Endothelial cell of umbilical vein (primary cell): ENCODE measurements at regions not wholly inside any gene's neighbourhood (a gene's known extent, or its start where the extent isn't known, plus 50 kb on each side); places are given as distances from the start of the nearest gene placed in this dataset.

Experiments used
- BruUV-seq: library from RNA; stranded (reverse); fragments of 400-500 nt; replicated peaks from 2 replicates; lab custom pipeline; 2021; lab: Mats Ljungman, UMichigan
- CTCF ChIA-PET: fragments of 300-600, 350-600 bp; sonication (Branson Sonifier 250); formaldehyde crosslinking; loops from one replicate; lab custom pipeline; 2021; ENCODE audit warnings: antibody characterized with exemption, inconsistent platforms; lab: Charles Lee
- POLR2A ChIA-PET: fragments of 300-600, 350-600 bp; sonication (Branson Sonifier 250); formaldehyde crosslinking; loops from one replicate; lab custom pipeline; 2021; ENCODE audit warnings: antibody characterized with exemption, inconsistent platforms; lab: Charles Lee
- DNase-seq: peaks from one replicate; pipeline ENCODE4 v3.0.0-alpha.2; 2011; ENCODE audit warnings: low read depth, low spot score
- FAIRE-seq: peaks from 2 replicates; lab custom pipeline; 2011; peaks lifted over from hg19 to GRCh38; lab: Jason Lieb, UNC
- H2AFZ ChIP-seq: 2 replicates; pipeline ENCODE4 v1.6.0; 2012; ENCODE audit warnings: low read depth, low read length, control low read depth, inconsistent platforms
- H3K27ac ChIP-seq: 2 replicates; pipeline ENCODE4 v1.5.1; 2011; ENCODE audit warnings: low read depth, mild to moderate bottlenecking, control low read depth, low read length, moderate library complexity; ENCODE audit not compliant: insufficient read depth
- H3K27me3 ChIP-seq, 2 experiments: 2 replicates each; pipeline versions ENCODE4 v1.6.0 to v1.6.1; 2011; ENCODE audit warnings: low read length in 2 of 2, mixed read lengths in 1 of 2; ENCODE audit not compliant: control insufficient read depth in 2 of 2, insufficient read depth in 2 of 2
- H3K36me3 ChIP-seq, 2 experiments: 2 replicates in 1 of 2; 3 replicates in 1 of 2; pipeline ENCODE4 v1.5.1; 2011; ENCODE audit warnings: low read length in 2 of 2, mild to moderate bottlenecking in 1 of 2, moderate library complexity in 1 of 2; ENCODE audit not compliant: control insufficient read depth in 2 of 2, insufficient read depth in 2 of 2; ENCODE audit errors: extremely low read depth in 1 of 2
- H3K4me1 ChIP-seq: 3 replicates; pipeline ENCODE4 v1.5.1; 2011; ENCODE audit warnings: mild to moderate bottlenecking, low read length; ENCODE audit not compliant: control insufficient read depth, insufficient read depth; ENCODE audit errors: extremely low read depth
- H3K4me2 ChIP-seq: 2 replicates; pipeline ENCODE4 v1.6.1; 2011; ENCODE audit warnings: low read length, control low read depth, mixed read lengths; ENCODE audit not compliant: insufficient read depth
- H3K4me3 ChIP-seq, 3 experiments: fragments of 200-600 bp in 1 of 3; sonication (generic), shearing (Covaris generic) in 1 of 3; replicated peaks in 1 of 3; 2 replicates each; pipeline ENCODE4 v1.5.1; 2011 to 2016; ENCODE audit warnings: control low read depth in 3 of 3, low read length in 3 of 3, mild to moderate bottlenecking in 2 of 3, inconsistent platforms in 1 of 3, low read depth in 1 of 3, moderate library complexity in 1 of 3; ENCODE audit not compliant: insufficient read depth in 1 of 3
- H3K79me2 ChIP-seq: 2 replicates; pipeline ENCODE4 v1.6.0; 2012; ENCODE audit warnings: low read length, inconsistent platforms; ENCODE audit not compliant: control insufficient read depth, insufficient read depth
- H3K9ac ChIP-seq: replicated peaks from 2 replicates; pipeline ENCODE3; 2011; ENCODE audit warnings: low read length, control low read depth; ENCODE audit not compliant: insufficient read depth; ENCODE audit errors: extremely low read depth
- H3K9me1 ChIP-seq: replicated peaks from 3 replicates; pipeline ENCODE4 v1.6.0; 2011; ENCODE audit warnings: mild to moderate bottlenecking, low read length; ENCODE audit not compliant: control insufficient read depth, insufficient read depth; ENCODE audit errors: extremely low read depth
- H3K9me3 ChIP-seq: replicated peaks from 2 replicates; pipeline ENCODE4 v1.5.1; 2012; ENCODE audit warnings: low read length, inconsistent platforms; ENCODE audit not compliant: control insufficient read depth, insufficient read depth
- H4K20me1 ChIP-seq: replicated peaks from 2 replicates; pipeline ENCODE3; 2011; ENCODE audit warnings: mild to moderate bottlenecking, low read length; ENCODE audit not compliant: control insufficient read depth, insufficient read depth; ENCODE audit errors: extremely low read depth
- EZH2 ChIP-seq: IDR thresholded peaks from 2 replicates; pipeline ENCODE4 v1.6.1; 2012; ENCODE audit warnings: borderline replicate concordance, low read depth, mild to moderate bottlenecking, moderate library complexity, low read length, inconsistent platforms; ENCODE audit not compliant: severe bottlenecking
- FOS ChIP-seq: IDR thresholded peaks from 2 replicates; pipeline ENCODE4 v1.6.1; 2011; ENCODE audit warnings: mild to moderate bottlenecking, low read length, moderate library complexity, borderline replicate concordance; ENCODE audit not compliant: insufficient read depth
- GATA2 ChIP-seq: IDR thresholded peaks from 2 replicates; pipeline ENCODE4 v1.7.0; 2011; ENCODE audit warnings: low read depth, mild to moderate bottlenecking, moderate library complexity, mixed read lengths, low read length; ENCODE audit not compliant: insufficient read length, insufficient read depth
- JUN ChIP-seq: IDR thresholded peaks from 2 replicates; pipeline ENCODE4 v1.6.1; 2011; ENCODE audit warnings: borderline replicate concordance, low read depth; ENCODE audit not compliant: insufficient read length, insufficient read depth
- MYC ChIP-seq: IDR thresholded peaks from one replicate; pipeline ENCODE4 v1.6.1; 2011; ENCODE audit warnings: mild to moderate bottlenecking, low read depth, low read length
- POLR2A ChIP-seq: IDR thresholded peaks from 2 replicates; pipeline ENCODE4 v1.6.1; 2012; ENCODE audit warnings: low read depth, mild to moderate bottlenecking, control low read depth, low read length
- POLR2AphosphoS5 ChIP-seq: IDR thresholded peaks from 2 replicates; pipeline ENCODE4 v1.6.1; 2012; ENCODE audit warnings: low read depth, mild to moderate bottlenecking, control low read depth, low read length, moderate library complexity; ENCODE audit not compliant: insufficient read depth
- dilution Hi-C: fragments of 300-500 bp; cut with MboI; formaldehyde crosslinking; loops from one replicate; pipeline ENCODE4 v1.15.0; 2019; ENCODE audit warnings: low sequenced_read_pairs; ENCODE audit not compliant: extremely low pct_ligation_motif_present
- intact Hi-C: fragments of 100-400 bp; cut with micrococcal nuclease; formaldehyde crosslinking; loops from one replicate; pipeline ENCODE4 v1.10.0; 2022
- TF ChIP-seq, protein P1 (sequence below): IDR thresholded peaks from 2 replicates; pipeline ENCODE4 v1.6.1; 2011; ENCODE audit not compliant: insufficient read depth, insufficient read length
- TF ChIP-seq, protein P2 (sequence below), 2 donors: IDR thresholded peaks; 1 replicate in 1 of 2; 2 replicates in 1 of 2; pipeline ENCODE4 v1.5.1; 2011; ENCODE audit warnings: low read length in 2 of 2, mild to moderate bottlenecking in 2 of 2, moderate library complexity in 2 of 2, control low read depth in 1 of 2, inconsistent platforms in 1 of 2, low read depth in 1 of 2; ENCODE audit not compliant: insufficient read depth in 1 of 2; ENCODE audit errors: extremely low read depth in 1 of 2

DNA sequence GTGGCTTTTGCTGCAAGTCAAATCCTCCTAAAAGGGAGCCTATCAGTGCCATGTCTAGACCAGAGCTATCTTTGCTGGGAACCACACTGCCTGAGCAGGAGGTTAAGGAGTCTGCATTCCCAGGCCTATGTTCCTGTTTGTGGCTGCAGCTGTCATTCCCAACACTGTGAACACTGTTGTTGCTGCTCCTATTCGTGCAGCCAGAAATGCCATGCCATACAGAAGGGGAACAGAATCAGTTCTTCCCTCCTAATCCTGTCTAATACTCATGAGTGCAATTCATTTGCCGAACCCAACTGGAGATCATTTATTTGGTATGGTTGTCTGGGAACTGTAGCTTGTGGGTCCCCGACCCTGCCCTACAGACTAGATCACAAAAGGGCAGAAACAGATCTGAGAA, 406.5 kb upstream of the GJE1 start:
- H3K9me3 ChIP-seq: no peaks in the 10 kb centered on the region

More for the DNA sequence above, 406.5 kb upstream of the GJE1 start:
- no peak overlapping the region for H2AFZ ChIP-seq
- H3K4me2 ChIP-seq: no peak overlapping the region
- no peaks in the 10 kb centered on the region for H3K36me3 ChIP-seq
- H3K4me1 ChIP-seq: no peaks in the 10 kb centered on the region
- no peak overlapping the region for H3K9ac ChIP-seq
- H3K79me2 ChIP-seq: no peaks in the 10 kb centered on the region
- no peaks in the 10 kb centered on the region for H4K20me1 ChIP-seq
- no peaks in the 10 kb centered on the region for H3K27me3 ChIP-seq
- FAIRE-seq (no peak), DNase-seq (peak; percentile 31)
- ChIA-PET POLR2A (no interaction called here), CTCF (interaction anchor here (1.3 kb wide), 1 partner anchor 19 kb away, joined by 4 read pairs; no protein-coding TSS in a partner anchor)
- no peak for TF ChIP-seq MYC
- TF ChIP-seq POLR2AphosphoS5: no peak
- TF ChIP-seq, protein P1, sequence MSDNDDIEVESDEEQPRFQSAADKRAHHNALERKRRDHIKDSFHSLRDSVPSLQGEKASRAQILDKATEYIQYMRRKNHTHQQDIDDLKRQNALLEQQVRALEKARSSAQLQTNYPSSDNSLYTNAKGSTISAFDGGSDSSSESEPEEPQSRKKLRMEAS: no peak
- no peak for TF ChIP-seq JUN
- TF ChIP-seq GATA2: no peak
- no peak for TF ChIP-seq FOS
- no peak for TF ChIP-seq EZH2
- TF ChIP-seq POLR2A: no peak
- TF ChIP-seq, protein P2, sequence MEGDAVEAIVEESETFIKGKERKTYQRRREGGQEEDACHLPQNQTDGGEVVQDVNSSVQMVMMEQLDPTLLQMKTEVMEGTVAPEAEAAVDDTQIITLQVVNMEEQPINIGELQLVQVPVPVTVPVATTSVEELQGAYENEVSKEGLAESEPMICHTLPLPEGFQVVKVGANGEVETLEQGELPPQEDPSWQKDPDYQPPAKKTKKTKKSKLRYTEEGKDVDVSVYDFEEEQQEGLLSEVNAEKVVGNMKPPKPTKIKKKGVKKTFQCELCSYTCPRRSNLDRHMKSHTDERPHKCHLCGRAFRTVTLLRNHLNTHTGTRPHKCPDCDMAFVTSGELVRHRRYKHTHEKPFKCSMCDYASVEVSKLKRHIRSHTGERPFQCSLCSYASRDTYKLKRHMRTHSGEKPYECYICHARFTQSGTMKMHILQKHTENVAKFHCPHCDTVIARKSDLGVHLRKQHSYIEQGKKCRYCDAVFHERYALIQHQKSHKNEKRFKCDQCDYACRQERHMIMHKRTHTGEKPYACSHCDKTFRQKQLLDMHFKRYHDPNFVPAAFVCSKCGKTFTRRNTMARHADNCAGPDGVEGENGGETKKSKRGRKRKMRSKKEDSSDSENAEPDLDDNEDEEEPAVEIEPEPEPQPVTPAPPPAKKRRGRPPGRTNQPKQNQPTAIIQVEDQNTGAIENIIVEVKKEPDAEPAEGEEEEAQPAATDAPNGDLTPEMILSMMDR (IDR thresholded peaks at IDR 0.05; ENCODE audit: extremely low read depth in 1 of 2, insufficient read depth in 1 of 2, low read depth in 1 of 2, low read length in 2 of 2): no peak
- BruUV-seq: no TSS peak
- H3K27ac ChIP-seq: no peak overlapping the region
- dilution Hi-C loops: no loop called here
- no peak overlapping the region for H3K4me3 ChIP-seq
- intact Hi-C loops: no loop called here
- H3K9me1 ChIP-seq: no peaks in the 10 kb centered on the region
